HG02852 (cell line): ENCODE measurements at regions not wholly inside any gene's neighbourhood (a gene's known extent, or its start where the extent isn't known, plus 50 kb on each side); places are given as distances from the start of the nearest gene placed in this dataset.

Experiments used
- ATAC-seq: cut with Tn5 transposase; IDR thresholded peaks from one replicate; pipeline ENCODE4 v1.9.1; 2021; ENCODE audit warnings: mild to moderate bottlenecking, moderate library complexity; ENCODE audit not compliant: unreplicated experiment

- no peak for ATAC-seq
These were observed 459.2 kb upstream of the DAB1 start for GRCh38 chr1:57882934-57883641.

GRCh38 chr1:57882072-57882471 lies 458.2 kb upstream of the DAB1 start:
- no peak for ATAC-seq

- no peak for ATAC-seq
These were observed 457.8 kb upstream of the DAB1 start for GRCh38 chr1:57881639-57882038.

GRCh38 chr1:57879700-57880099 lies 455.8 kb upstream of the DAB1 start:
- ATAC-seq: peak; percentile 75

GRCh38 chr1:57874418-57874877 lies 450.6 kb upstream of the DAB1 start:
- ATAC-seq: no peak

- no peak for ATAC-seq
These were observed 449.1 kb upstream of the DAB1 start for GRCh38 chr1:57872913-57873312.

GRCh38 chr1:57868908-57869307 lies 445.0 kb upstream of the DAB1 start:
- ATAC-seq: no peak

- no peak for ATAC-seq
These were observed 444.4 kb upstream of the DAB1 start for GRCh38 chr1:57868239-57868638.

GRCh38 chr1:57866998-57867397 lies 443.1 kb upstream of the DAB1 start:
- ATAC-seq: no peak

GRCh38 chr1:57860931-57861565 lies 437.2 kb upstream of the DAB1 start:
- ATAC-seq: no peak

GRCh38 chr1:57860325-57860724 lies 436.5 kb upstream of the DAB1 start:
- no peak for ATAC-seq

GRCh38 chr1:57858740-57859139 lies 434.9 kb upstream of the DAB1 start:
- ATAC-seq: no peak

- no peak for ATAC-seq
These were observed 433.9 kb upstream of the DAB1 start for GRCh38 chr1:57857809-57858208.

GRCh38 chr1:57854436-57854835 lies 430.6 kb upstream of the DAB1 start:
- ATAC-seq: no peak

GRCh38 chr1:57850176-57850940 lies 426.5 kb upstream of the DAB1 start:
- no peak for ATAC-seq

GRCh38 chr1:57848406-57848805 lies 424.5 kb upstream of the DAB1 start:
- no peak for ATAC-seq

GRCh38 chr1:57845041-57845440 lies 421.2 kb upstream of the DAB1 start:
- ATAC-seq: no peak

- ATAC-seq: no peak
These were observed 420.6 kb upstream of the DAB1 start for GRCh38 chr1:57844382-57844980.

GRCh38 chr1:57843760-57844159 lies 419.9 kb upstream of the DAB1 start:
- no peak for ATAC-seq

- ATAC-seq: no peak
These were observed 415.7 kb upstream of the DAB1 start for GRCh38 chr1:57839526-57839925.

- ATAC-seq: no peak
These were observed 415.2 kb upstream of the DAB1 start for GRCh38 chr1:57839067-57839466.
